HG02973 (cell line): ENCODE measurements at regions not wholly inside any gene's neighbourhood (a gene's known extent, or its start where the extent isn't known, plus 50 kb on each side); places are given as distances from the start of the nearest gene placed in this dataset.
"Not testable (repeated sequence)": the region's sequence is repeated elsewhere in the genome, so short reads cannot be mapped to it uniquely, and the experiment has no call there.

Source experiments
- ATAC-seq: cut with Tn5 transposase; IDR thresholded peaks from one replicate; pipeline ENCODE4 v1.9.1; 2021; ENCODE audit warnings: moderate library complexity; ENCODE audit not compliant: unreplicated experiment

DNA sequence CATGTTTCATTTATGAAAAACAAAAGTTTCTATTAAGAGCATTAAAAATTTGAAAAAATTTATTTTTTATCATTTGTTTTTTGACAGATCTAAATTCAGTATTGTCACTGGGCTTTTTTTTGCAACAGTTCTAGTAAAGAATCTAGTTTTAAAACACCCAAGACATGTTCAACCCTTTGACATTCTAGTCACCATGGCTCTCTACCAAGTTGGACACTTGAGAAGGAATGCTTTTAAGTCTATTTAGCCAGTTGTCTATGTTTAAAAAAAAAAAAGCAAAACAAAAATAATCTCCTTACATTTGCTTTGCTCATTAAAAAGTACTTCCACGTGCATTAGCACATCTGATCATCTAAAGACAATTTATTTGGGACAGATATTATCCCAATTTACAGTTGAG lies 417.5 kb downstream of the RSL24D1 start:
- ATAC-seq: no peak

DNA sequence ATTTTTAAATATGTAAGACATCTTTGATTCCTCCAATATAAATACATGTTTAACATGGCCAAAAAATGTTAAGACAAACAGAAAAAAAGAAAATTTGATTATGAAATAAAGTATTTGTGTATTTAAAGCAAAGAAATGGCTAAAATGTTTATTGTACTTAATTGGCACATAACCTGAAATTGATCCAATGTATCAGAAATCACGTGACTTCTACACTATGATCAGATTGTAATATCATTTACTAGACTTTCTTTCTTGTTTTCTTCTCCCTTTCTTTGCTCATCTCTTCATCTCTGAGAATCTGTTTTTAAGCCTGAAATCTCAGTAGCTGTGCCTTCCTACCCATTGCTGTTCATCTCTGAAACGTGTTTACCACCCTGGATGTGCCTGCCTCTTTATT lies 420.3 kb downstream of the RSL24D1 start:
- ATAC-seq: no peak

DNA sequence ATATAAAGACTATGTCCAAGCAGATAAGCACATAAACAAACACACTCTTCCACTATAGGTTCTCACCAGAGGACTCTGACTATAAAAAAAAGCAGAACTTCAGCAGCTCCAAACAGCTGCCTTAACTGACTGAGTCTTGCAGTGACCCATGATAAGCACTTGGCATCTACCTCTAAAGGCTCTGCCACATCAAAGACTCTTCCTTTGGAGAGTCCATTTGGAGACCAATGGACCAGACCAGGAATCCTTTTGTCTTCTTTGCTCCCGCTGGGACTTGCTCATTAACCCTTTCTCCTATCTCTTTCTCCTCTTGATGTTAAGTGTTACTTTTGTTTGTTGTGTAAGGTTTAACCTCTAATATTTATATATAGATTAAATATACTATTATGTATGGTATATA lies 424.1 kb downstream of the RSL24D1 start:
- ATAC-seq: no peak

DNA sequence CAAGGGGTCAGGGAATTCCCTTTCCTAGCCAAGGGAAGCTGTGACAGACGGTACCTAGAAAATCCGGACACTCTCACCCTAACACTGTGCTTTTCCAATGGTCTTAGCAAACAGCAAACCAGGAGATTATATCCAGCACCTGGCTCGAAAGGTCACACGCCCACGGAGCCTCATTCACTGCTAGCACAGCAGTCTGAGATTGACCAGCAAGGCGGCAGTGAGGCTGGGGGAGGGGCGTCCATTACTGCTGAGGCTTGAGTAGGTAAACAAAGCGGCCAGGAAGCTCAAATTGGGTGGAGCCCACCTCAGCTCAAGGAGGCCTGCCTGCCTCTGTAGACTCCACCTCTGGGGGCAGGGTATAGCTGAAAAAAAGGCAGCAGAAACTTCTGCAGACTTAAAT lies 447.3 kb downstream of the RSL24D1 start:
- not testable (repeated sequence) for ATAC-seq

DNA sequence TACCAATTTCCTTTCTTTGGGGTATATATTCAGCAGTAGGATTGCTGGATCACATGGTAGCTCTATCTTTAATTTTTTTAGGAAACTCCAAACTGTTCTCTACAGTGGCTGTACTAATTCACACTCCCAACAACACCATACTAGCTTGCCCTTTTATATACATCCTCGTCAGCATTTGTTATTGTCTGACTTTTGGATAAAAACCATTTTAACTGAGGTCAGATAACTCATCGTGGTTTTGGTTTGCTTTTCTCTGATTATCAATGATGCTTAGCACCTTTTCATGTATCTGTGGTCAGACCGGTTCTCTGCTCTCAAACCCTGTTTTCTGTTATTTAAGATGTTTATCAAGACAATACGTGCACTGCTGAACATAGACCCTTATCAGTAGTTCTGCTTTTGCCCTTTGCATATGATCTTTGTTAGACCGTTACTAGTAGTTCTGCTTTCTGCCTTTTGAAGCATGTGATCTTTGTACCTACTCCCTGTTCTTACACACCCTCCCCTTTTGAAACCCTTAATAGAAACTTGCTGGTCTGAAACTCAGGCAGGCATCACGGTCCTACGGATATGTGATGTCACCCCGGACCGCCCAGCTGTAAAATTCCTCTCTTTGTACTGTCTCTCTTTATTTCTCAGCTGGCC lies 474.3 kb downstream of the RSL24D1 start:
- ATAC-seq: no peak

DNA sequence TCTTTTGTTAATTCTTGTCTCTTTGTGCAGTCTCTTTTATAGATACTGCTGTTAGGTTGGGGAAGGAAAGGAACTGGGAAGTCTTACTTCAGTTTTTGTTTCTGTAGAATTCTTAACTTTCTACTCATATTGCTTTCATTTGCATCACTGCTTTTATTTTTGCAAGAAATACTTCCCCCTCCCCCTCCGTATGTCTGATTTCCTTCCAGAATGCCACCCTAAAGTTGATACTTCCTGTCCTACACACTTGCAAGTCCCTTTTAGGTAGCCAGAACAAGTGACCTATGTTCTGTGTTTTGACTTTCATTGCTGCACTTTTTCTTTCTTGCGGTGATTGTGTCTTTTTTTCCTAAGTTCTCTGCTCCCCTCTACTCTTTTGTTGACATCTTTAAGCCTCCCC lies 477.4 kb downstream of the RSL24D1 start:
- no peak for ATAC-seq

DNA sequence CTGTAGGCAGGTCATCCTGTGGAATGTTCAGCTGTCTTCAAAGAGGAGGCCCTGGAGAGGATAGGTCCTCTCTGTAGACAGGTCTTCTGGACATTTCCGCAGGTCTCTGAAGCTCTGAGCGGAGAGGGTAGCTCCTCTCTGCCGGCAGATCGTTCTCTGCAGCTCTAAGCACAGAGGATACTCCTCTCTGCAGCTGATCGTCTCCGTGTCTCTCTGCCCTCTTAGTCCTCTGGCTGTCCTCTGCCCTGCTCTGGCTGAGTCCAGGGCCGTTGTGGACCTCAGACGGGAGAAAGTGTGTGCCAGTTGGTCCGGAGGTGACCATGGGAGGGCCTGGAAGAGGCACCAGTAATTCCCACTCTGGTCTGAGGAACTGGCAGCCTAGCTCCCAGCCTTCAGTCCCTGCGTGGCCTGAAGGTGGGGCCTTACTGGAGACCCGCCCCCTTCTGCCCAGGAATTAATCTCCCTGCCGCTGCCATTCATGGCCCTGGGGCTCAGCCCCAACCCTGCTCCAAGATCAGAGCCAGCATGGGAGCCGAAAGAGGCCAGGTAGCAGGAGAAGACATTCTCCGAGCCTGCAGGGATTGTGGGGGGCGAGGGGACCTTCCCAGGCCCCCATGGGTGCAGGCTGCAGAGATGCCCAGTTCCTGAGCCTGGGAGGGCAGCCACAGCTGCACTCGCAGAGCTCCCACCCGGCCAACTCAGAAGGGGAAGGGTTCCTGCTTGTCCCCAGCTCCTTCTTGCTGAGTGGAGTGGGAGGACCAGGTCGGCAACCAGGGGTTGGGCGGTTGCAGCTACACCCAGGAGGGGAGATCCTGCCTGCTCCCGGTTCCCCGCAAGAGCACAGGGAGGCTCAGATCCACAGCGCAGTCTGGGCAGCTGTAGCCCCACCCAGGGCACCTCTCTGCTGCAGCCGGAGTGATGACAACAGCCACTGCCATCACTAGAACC lies 488.7 kb downstream of the RSL24D1 start:
- ATAC-seq: no peak

DNA sequence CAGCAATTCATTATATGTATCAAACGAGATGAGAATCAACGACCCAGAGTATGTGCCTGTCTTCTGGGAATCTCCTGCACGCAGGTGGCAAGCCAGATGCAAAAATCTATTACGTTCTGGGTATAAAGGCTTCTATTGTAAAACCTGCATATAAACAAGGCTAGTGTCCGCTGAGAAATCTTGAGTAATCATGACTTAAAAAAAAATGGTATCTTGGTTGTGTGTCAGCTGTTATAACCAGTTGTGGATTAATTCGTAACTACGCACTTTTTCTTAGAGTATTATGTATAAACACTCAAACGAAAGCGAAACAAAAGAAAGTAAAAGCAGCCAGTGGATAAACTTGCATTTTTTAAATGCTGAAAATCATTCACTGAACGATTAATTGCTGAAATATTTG lies 509.1 kb downstream of the RSL24D1 start:
- no peak for ATAC-seq
